ENCODE measurements at regions not wholly inside any gene's neighbourhood (a gene's known extent, or its start where the extent isn't known, plus 50 kb on each side); places are given as distances from the start of the nearest gene placed in this dataset.

- TF ChIP-seq CTBP1 (IDR thresholded peaks at IDR 0.05; ENCODE audit: borderline replicate concordance) (no peak), FOXA1 (IDR thresholded peaks at IDR 0.05) (no peak), LEF1 (IDR thresholded peaks at IDR 0.05; ENCODE audit: borderline replicate concordance) (no peak), BHLHE40 (IDR thresholded peaks at IDR 0.05; ENCODE audit: borderline replicate concordance) (no peak), TARDBP (IDR thresholded peaks at IDR 0.05) (no peak), ARNT (IDR thresholded peaks at IDR 0.05) (no peak), SP1 (IDR thresholded peaks at IDR 0.05) (no peak)
Observed at GRCh38 chr5:148765061-148765460, 61.4 kb upstream of the ADRB2 start.

Measured in HEK293T (cell line).